ENCODE measurements at regions not wholly inside any gene's neighbourhood (a gene's known extent, or its start where the extent isn't known, plus 50 kb on each side); places are given as distances from the start of the nearest gene placed in this dataset.

DNA sequence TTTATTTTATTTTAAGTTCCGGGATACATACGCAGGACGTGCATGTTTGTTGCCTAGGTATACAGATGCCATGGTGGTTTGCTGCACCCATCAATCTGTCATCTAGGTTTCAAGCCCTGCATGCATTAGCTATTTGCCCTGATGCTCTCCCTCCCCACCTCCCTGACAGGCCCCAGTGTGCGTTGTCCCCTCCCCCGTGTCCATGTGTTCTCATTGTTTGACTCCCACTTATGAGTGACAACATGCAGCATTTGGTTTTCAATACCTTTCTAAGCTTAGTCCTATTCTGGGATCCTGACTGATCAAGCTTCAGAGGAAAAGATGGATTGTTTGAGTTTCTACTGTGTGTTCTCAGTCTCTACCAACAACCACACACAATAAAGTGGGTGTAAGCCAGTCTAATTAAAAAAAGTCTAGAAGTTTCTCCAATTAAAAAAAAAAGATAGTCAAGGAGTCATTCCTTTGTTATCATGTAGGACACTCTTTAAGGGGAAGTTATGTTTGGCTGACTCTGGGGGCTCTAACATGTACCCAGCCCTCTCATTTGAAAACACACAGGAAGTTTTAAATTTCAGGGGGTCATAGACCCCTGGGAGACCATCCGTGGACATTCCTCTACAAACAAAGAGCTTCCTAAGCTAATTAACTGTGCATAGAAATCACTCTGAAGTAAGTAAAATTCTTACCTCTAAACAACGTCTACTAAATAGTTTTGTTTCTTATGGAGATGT lies 66.3 kb upstream of the ADAMTS18 start:
- TF ChIP-seq CTCF (IDR thresholded peaks at IDR 0.05): no peak
- no peak for TF ChIP-seq EZH2 (IDR thresholded peaks at IDR 0.05)

Data from neural progenitor cell (in vitro differentiated cells).